Astrocyte (in vitro differentiated cells and primary cell): ENCODE measurements at regions not wholly inside any gene's neighbourhood (a gene's known extent, or its start where the extent isn't known, plus 50 kb on each side); places are given as distances from the start of the nearest gene placed in this dataset.
"Not testable (repeated sequence)": the region's sequence is repeated elsewhere in the genome, so short reads cannot be mapped to it uniquely, and the experiment has no call there.

Source experiments
- DNase-seq: peaks from one replicate; pipeline ENCODE4 v3.0.0-alpha.2; 2010; ENCODE audit warnings: low read depth
- FAIRE-seq: peaks from 2 replicates; lab custom pipeline; 2011; peaks lifted over from hg19 to GRCh38; lab: Jason Lieb, UNC
- H2AFZ ChIP-seq: 2 replicates; pipeline ENCODE4 v1.6.0; 2012; ENCODE audit warnings: low read depth, low read length, inconsistent platforms
- H3K27ac ChIP-seq: 2 replicates; pipeline ENCODE4 v1.5.1; 2011; ENCODE audit warnings: low read depth, low read length, inconsistent platforms
- H3K27me3 ChIP-seq: 2 replicates; pipeline ENCODE4 v1.6.0; 2011; ENCODE audit warnings: low read length, inconsistent platforms; ENCODE audit not compliant: insufficient read depth
- H3K36me3 ChIP-seq: 2 replicates; pipeline ENCODE4 v1.5.1; 2011; ENCODE audit warnings: low read length, inconsistent platforms; ENCODE audit not compliant: insufficient read depth
- H3K4me1 ChIP-seq: 2 replicates; pipeline ENCODE4 v1.5.1; 2011; ENCODE audit warnings: low read length, inconsistent platforms; ENCODE audit not compliant: insufficient read depth
- H3K4me2 ChIP-seq: 2 replicates; pipeline ENCODE4 v1.6.0; 2012; ENCODE audit warnings: low read length, inconsistent platforms
- H3K4me3 ChIP-seq: 2 replicates; pipeline ENCODE4 v1.5.1; 2011; ENCODE audit warnings: low read depth, mild to moderate bottlenecking, low read length, inconsistent platforms; ENCODE audit not compliant: insufficient read depth
- H3K79me2 ChIP-seq: 2 replicates; pipeline ENCODE4 v1.6.0; 2012; ENCODE audit warnings: mild to moderate bottlenecking, low read length, inconsistent platforms; ENCODE audit not compliant: insufficient read depth
- H3K9ac ChIP-seq: 2 replicates; pipeline ENCODE4 v1.6.0; 2012; ENCODE audit warnings: mild to moderate bottlenecking, low read length, inconsistent platforms
- H3K9me3 ChIP-seq: 2 replicates; pipeline ENCODE4 v1.5.1; 2012; ENCODE audit warnings: low read depth, mild to moderate bottlenecking, low read length, inconsistent platforms; ENCODE audit not compliant: insufficient read depth
- H4K20me1 ChIP-seq: 2 replicates; pipeline ENCODE4 v1.6.0; 2012; ENCODE audit warnings: low read length, inconsistent platforms; ENCODE audit not compliant: insufficient read depth
- H3K27ac Mint-ChIP-seq: one replicate; pipeline ENCODE4 v1.8.0; 2021; ENCODE audit warnings: mild to moderate bottlenecking, mixed read lengths; ENCODE audit not compliant: unreplicated experiment
- H3K27me3 Mint-ChIP-seq: one replicate; pipeline ENCODE4 v1.8.0; 2021; ENCODE audit warnings: low read depth, mixed read lengths; ENCODE audit not compliant: unreplicated experiment
- H3K36me3 Mint-ChIP-seq: one replicate; pipeline ENCODE4 v1.8.0; 2021; ENCODE audit warnings: low read depth, mixed read lengths; ENCODE audit not compliant: unreplicated experiment
- H3K4me1 Mint-ChIP-seq: one replicate; pipeline ENCODE4 v1.8.0; 2021; ENCODE audit warnings: low read depth, mixed read lengths; ENCODE audit not compliant: unreplicated experiment
- H3K4me3 Mint-ChIP-seq: one replicate; pipeline ENCODE4 v1.8.0; 2021; ENCODE audit warnings: mild to moderate bottlenecking, moderate library complexity, mixed read lengths; ENCODE audit not compliant: unreplicated experiment
- H3K9me3 Mint-ChIP-seq: one replicate; pipeline ENCODE4 v1.8.0; 2021; ENCODE audit warnings: mild to moderate bottlenecking, mixed read lengths; ENCODE audit not compliant: unreplicated experiment
- EZH2 ChIP-seq: IDR thresholded peaks from 2 replicates; pipeline ENCODE4 v1.6.1; 2012; ENCODE audit warnings: mild to moderate bottlenecking, low read length, inconsistent platforms; ENCODE audit not compliant: insufficient read depth
- TF ChIP-seq, protein P1 (sequence below): IDR thresholded peaks from 2 replicates; pipeline ENCODE4 v1.5.1; 2011; ENCODE audit warnings: low read depth, mild to moderate bottlenecking, inconsistent platforms, low read length, moderate library complexity; ENCODE audit not compliant: insufficient read depth

DNA sequence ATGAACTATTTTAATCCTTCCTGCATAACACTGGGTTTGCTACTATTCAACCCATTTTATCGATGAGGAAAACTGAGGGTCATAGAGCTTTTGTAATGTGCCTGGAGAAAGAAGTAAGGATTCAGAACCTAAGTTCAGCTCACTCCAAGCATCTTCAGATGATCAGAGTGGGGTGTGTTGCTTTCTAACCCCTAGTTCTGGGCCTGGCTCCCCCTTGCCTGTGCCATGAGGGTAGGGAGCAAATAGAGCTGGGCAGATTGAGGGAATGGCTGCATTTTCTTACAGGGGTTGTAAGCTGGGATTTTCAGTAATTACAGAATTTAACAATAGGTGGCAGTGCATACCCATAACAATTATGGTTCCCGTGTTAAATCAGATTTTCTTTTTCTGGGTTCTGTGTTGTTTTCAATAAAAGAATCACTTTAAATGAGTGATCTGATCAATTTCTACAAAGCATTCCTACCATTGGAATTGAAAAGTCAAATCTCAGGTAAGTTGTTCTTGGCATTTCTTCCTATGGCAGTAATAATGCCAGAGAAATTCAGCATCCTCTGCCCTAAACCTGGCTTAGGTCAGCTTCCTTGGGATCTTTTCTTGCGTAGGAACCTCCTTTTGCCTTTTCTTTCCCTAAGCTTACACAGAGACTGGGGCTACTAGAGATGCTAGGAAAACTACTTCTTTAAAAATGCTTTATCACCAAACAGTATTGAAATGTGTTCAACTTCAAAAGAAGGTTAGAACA lies 103.8 kb upstream of the IL12A start:
- H3K4me1 Mint-ChIP-seq: peaks cover 44% of the 10 kb centered on the region
- H3K79me2 ChIP-seq: peaks cover 66% of the 10 kb centered on the region
- H3K4me1 ChIP-seq: peaks cover 31% of the 10 kb centered on the region
- TF ChIP-seq, protein P1, sequence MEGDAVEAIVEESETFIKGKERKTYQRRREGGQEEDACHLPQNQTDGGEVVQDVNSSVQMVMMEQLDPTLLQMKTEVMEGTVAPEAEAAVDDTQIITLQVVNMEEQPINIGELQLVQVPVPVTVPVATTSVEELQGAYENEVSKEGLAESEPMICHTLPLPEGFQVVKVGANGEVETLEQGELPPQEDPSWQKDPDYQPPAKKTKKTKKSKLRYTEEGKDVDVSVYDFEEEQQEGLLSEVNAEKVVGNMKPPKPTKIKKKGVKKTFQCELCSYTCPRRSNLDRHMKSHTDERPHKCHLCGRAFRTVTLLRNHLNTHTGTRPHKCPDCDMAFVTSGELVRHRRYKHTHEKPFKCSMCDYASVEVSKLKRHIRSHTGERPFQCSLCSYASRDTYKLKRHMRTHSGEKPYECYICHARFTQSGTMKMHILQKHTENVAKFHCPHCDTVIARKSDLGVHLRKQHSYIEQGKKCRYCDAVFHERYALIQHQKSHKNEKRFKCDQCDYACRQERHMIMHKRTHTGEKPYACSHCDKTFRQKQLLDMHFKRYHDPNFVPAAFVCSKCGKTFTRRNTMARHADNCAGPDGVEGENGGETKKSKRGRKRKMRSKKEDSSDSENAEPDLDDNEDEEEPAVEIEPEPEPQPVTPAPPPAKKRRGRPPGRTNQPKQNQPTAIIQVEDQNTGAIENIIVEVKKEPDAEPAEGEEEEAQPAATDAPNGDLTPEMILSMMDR: peak; percentile 62
- TF ChIP-seq EZH2: no peak
- no peak overlapping the region for H3K4me3 Mint-ChIP-seq
- H3K36me3 ChIP-seq: peaks cover 4% of the 10 kb centered on the region
- no peak overlapping the region for H3K4me2 ChIP-seq
- peak overlapping the region; percentile 31 for H3K27ac ChIP-seq
- H3K9me3 ChIP-seq: no peaks in the 10 kb centered on the region
- H3K27ac Mint-ChIP-seq: peak overlapping the region; percentile 78
- no peak overlapping the region for H2AFZ ChIP-seq
- DNase-seq (no peak), FAIRE-seq (peak; percentile 13)
- H3K9me3 Mint-ChIP-seq: no peaks in the 10 kb centered on the region
- no peaks in the 10 kb centered on the region for H3K27me3 ChIP-seq
- H3K9ac ChIP-seq: peak overlapping the region; percentile 58
- H3K36me3 Mint-ChIP-seq: peaks cover 10% of the 10 kb centered on the region
- H3K27me3 Mint-ChIP-seq: no peaks in the 10 kb centered on the region
- H3K4me3 ChIP-seq: no peak overlapping the region
- peaks cover 28% of the 10 kb centered on the region for H4K20me1 ChIP-seq

DNA sequence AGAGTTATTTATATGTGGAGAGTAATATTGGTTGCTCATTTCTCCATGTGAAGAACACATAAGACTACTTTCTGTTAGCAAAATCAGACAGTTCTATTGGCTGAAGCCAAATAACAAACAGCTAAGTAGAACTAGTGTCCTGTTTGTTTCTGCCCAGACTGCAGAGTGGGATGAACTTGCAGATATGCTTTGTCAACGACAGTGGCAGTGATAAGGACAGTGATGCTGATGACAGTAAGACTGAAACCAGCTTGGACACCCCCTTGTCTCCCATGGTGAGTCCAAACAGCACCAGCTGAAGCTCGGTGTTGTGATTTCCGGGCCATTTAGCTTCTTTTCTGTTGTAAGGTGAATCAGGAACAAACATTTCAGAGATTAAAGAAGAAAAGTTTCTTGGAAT lies 102.6 kb upstream of the IL12A start:
- Histone ChIP-seq H3K9me3 (no peaks in the 10 kb centered on the region), H3K9ac (no peak overlapping the region), H3K4me1 (peaks cover 31% of the 10 kb centered on the region), H3K4me2 (no peak overlapping the region), H3K27ac (no peak overlapping the region), H4K20me1 (peaks cover 24% of the 10 kb centered on the region), H3K79me2 (peaks cover 56% of the 10 kb centered on the region), H3K36me3 (peaks cover 4% of the 10 kb centered on the region), H2AFZ (no peak overlapping the region), H3K4me3 (no peak overlapping the region), H3K27me3 (no peaks in the 10 kb centered on the region)
- FAIRE-seq: no peak
- no peak for TF ChIP-seq EZH2
- TF ChIP-seq, protein P1: no peak
- Mint-ChIP-seq H3K27ac (no peak overlapping the region), H3K27me3 (no peaks in the 10 kb centered on the region), H3K4me1 (peaks cover 38% of the 10 kb centered on the region), H3K36me3 (peaks cover 13% of the 10 kb centered on the region), H3K9me3 (no peaks in the 10 kb centered on the region), H3K4me3 (no peak overlapping the region)
- DNase-seq: no peak

- not testable (repeated sequence) for H3K9ac ChIP-seq, H3K27ac Mint-ChIP-seq, H3K27me3 ChIP-seq, H3K9me3 ChIP-seq, H3K27ac ChIP-seq, H3K9me3 Mint-ChIP-seq, H3K27me3 Mint-ChIP-seq, H3K4me3 ChIP-seq, DNase-seq, FAIRE-seq, H3K36me3 ChIP-seq, H2AFZ ChIP-seq, H3K4me3 Mint-ChIP-seq, H3K4me2 ChIP-seq
- peaks cover 13% of the 10 kb centered on the region for H3K36me3 Mint-ChIP-seq
- peaks cover 29% of the 10 kb centered on the region for H3K4me1 ChIP-seq
- peaks cover 51% of the 10 kb centered on the region for H3K79me2 ChIP-seq
- peaks cover 36% of the 10 kb centered on the region for H3K4me1 Mint-ChIP-seq
- H4K20me1 ChIP-seq: peaks cover 24% of the 10 kb centered on the region
Observed at GRCh38 chr3:159886530-159886929, 102.1 kb upstream of the IL12A start.
